Activated CD4-positive, CD25-positive, alpha-beta regulatory T cell treated with anti-CD3 and anti-CD28 coated beads, Interleukin-2, amount 50 U/mL, for 72 hours (primary cell): ENCODE measurements at regions not wholly inside any gene's neighbourhood (a gene's known extent, or its start where the extent isn't known, plus 50 kb on each side); places are given as distances from the start of the nearest gene placed in this dataset.

ENCODE experiments used
- DNase-seq: peaks from one replicate; pipeline ENCODE4 v3.0.0; 2021

GRCh38 chr11:70733327-70734325 lies 335.3 kb downstream of the CTTN start:
- DNase-seq: no peak

- DNase-seq: no peak
Measured at GRCh38 chr11:70734379-70734778, 336.1 kb downstream of the CTTN start.

- DNase-seq: no peak
Measured at GRCh38 chr11:70734911-70735310, 336.6 kb downstream of the CTTN start.

GRCh38 chr11:70735976-70736375 lies 337.6 kb downstream of the CTTN start:
- no peak for DNase-seq

- no peak for DNase-seq
Measured at GRCh38 chr11:70736461-70736860, 338.1 kb downstream of the CTTN start.

GRCh38 chr11:70736937-70737640 lies 338.8 kb downstream of the CTTN start:
- no peak for DNase-seq

- no peak for DNase-seq
Measured at GRCh38 chr11:70737816-70738630, 339.7 kb downstream of the CTTN start.

GRCh38 chr11:70738661-70739060 lies 340.3 kb downstream of the CTTN start:
- DNase-seq: no peak

GRCh38 chr11:70739091-70739490 lies 340.8 kb downstream of the CTTN start:
- no peak for DNase-seq

- no peak for DNase-seq
Measured at GRCh38 chr11:70739811-70740487, 341.6 kb downstream of the CTTN start.

GRCh38 chr11:70740488-70740851 lies 342.1 kb downstream of the CTTN start:
- DNase-seq: no peak

GRCh38 chr11:70741085-70741484 lies 342.8 kb downstream of the CTTN start:
- no peak for DNase-seq

GRCh38 chr11:70742553-70743291 lies 344.4 kb downstream of the CTTN start:
- DNase-seq: no peak

- no peak for DNase-seq
Measured at GRCh38 chr11:70743329-70743728, 345.0 kb downstream of the CTTN start.

GRCh38 chr11:70743941-70744351 lies 345.6 kb downstream of the CTTN start:
- DNase-seq: no peak

GRCh38 chr11:70744396-70745185 lies 346.3 kb downstream of the CTTN start:
- DNase-seq: no peak

- DNase-seq: no peak
Measured at GRCh38 chr11:70745451-70745850, 347.1 kb downstream of the CTTN start.

GRCh38 chr11:70745941-70746340 lies 347.6 kb downstream of the CTTN start:
- DNase-seq: no peak

- DNase-seq: no peak
Measured at GRCh38 chr11:70746351-70746750, 348.0 kb downstream of the CTTN start.

- DNase-seq: no peak
Measured at GRCh38 chr11:70747285-70747684, 349.0 kb downstream of the CTTN start.

- no peak for DNase-seq
Measured at GRCh38 chr11:70747921-70748320, 349.6 kb downstream of the CTTN start.
